SK-N-SH (cell line): ENCODE measurements at regions not wholly inside any gene's neighbourhood (a gene's known extent, or its start where the extent isn't known, plus 50 kb on each side); places are given as distances from the start of the nearest gene placed in this dataset.
"Not testable (repeated sequence)": the region's sequence is repeated elsewhere in the genome, so short reads cannot be mapped to it uniquely, and the experiment has no call there.

Experiments
- ELF1 ChIP-seq: IDR thresholded peaks from 2 replicates; pipeline ENCODE4 v1.4.0; 2012
- MXI1 ChIP-seq: IDR thresholded peaks from 2 replicates; pipeline ENCODE4 v1.6.1; 2012; ENCODE audit warnings: mild to moderate bottlenecking, low read depth, low read length, improper control_type of control experiment
- NRF1 ChIP-seq: IDR thresholded peaks from 2 replicates; pipeline ENCODE4 v1.6.1; 2012; ENCODE audit warnings: low read depth, mild to moderate bottlenecking, low read length
- POLR2AphosphoS5 ChIP-seq: IDR thresholded peaks from 2 replicates; pipeline ENCODE4 v1.6.1; 2012; ENCODE audit warnings: low read depth, low read length
- RFX5 ChIP-seq: IDR thresholded peaks from 2 replicates; pipeline ENCODE4 v1.6.1; 2012; ENCODE audit warnings: mild to moderate bottlenecking, improper control_type of control experiment, low read length
- TAF1 ChIP-seq: IDR thresholded peaks from 2 replicates; pipeline ENCODE4 v1.6.1; 2012; ENCODE audit warnings: low read depth, mild to moderate bottlenecking, low read length, moderate library complexity, borderline replicate concordance
- TEAD4 ChIP-seq: IDR thresholded peaks from 2 replicates; pipeline ENCODE4 v1.4.0; 2012; ENCODE audit warnings: mild to moderate bottlenecking, borderline replicate concordance; ENCODE audit not compliant: insufficient read depth
- TF ChIP-seq, protein P1 (sequence below): fragments of 200-600 bp; sonication (generic); IDR thresholded peaks from 2 replicates; pipeline ENCODE4 v1.6.1; 2017; ENCODE audit warnings: antibody characterized with exemption, mild to moderate bottlenecking, moderate library complexity
- TF ChIP-seq, protein P2 (sequence below): IDR thresholded peaks from 2 replicates; pipeline ENCODE4 v1.4.0; 2012; ENCODE audit warnings: low read depth, borderline replicate concordance

DNA sequence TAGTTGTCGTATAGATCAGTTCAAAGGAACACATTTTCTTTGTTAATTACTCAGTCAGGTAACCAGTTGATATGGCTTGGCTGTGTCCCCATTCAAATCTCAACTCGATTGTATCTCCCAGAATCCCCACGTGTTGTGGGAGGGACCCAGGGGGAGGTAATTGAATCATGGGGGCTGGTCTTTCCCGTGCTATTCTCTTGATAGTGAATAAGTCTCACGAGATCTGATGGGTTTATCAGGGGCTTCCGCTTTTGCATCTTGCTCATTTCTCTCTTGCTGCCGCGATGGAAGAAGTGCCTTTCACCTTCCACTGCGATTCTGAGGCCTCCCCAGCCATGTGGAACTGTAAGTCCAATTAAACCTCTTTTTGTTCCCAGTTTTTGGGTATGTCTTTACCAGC, 58.2 kb upstream of the RALGPS2 start:
- TF ChIP-seq, protein P1, sequence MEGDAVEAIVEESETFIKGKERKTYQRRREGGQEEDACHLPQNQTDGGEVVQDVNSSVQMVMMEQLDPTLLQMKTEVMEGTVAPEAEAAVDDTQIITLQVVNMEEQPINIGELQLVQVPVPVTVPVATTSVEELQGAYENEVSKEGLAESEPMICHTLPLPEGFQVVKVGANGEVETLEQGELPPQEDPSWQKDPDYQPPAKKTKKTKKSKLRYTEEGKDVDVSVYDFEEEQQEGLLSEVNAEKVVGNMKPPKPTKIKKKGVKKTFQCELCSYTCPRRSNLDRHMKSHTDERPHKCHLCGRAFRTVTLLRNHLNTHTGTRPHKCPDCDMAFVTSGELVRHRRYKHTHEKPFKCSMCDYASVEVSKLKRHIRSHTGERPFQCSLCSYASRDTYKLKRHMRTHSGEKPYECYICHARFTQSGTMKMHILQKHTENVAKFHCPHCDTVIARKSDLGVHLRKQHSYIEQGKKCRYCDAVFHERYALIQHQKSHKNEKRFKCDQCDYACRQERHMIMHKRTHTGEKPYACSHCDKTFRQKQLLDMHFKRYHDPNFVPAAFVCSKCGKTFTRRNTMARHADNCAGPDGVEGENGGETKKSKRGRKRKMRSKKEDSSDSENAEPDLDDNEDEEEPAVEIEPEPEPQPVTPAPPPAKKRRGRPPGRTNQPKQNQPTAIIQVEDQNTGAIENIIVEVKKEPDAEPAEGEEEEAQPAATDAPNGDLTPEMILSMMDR = not testable (repeated sequence)
- not testable (repeated sequence) for TF ChIP-seq POLR2AphosphoS5, NRF1, MXI1, TAF1, RFX5, ELF1, TEAD4
- TF ChIP-seq, protein P2, sequence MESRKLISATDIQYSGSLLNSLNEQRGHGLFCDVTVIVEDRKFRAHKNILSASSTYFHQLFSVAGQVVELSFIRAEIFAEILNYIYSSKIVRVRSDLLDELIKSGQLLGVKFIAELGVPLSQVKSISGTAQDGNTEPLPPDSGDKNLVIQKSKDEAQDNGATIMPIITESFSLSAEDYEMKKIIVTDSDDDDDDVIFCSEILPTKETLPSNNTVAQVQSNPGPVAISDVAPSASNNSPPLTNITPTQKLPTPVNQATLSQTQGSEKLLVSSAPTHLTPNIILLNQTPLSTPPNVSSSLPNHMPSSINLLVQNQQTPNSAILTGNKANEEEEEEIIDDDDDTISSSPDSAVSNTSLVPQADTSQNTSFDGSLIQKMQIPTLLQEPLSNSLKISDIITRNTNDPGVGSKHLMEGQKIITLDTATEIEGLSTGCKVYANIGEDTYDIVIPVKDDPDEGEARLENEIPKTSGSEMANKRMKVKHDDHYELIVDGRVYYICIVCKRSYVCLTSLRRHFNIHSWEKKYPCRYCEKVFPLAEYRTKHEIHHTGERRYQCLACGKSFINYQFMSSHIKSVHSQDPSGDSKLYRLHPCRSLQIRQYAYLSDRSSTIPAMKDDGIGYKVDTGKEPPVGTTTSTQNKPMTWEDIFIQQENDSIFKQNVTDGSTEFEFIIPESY = not testable (repeated sequence)
